GM12878 (cell line): ENCODE measurements at regions not wholly inside any gene's neighbourhood (a gene's known extent, or its start where the extent isn't known, plus 50 kb on each side); places are given as distances from the start of the nearest gene placed in this dataset.

Source experiments
- ATAC-seq: fragments of 200-7000 bp; cut with Tn5 transposase; 3 replicates; pipeline ENCODE4 v1.9.1; 2020; ENCODE audit warnings: mild to moderate bottlenecking, moderate library complexity
- BruUV-seq: library from RNA; stranded (reverse); fragments of 400-500 nt; replicated peaks from 2 replicates; lab custom pipeline; 2021; lab: Mats Ljungman, UMichigan
- CTCF ChIA-PET: fragments of 300-600 bp; sonication (Branson Sonifier 250); formaldehyde crosslinking; extraction: SDS; loops from one replicate; lab custom pipeline; 2021; ENCODE audit warnings: inconsistent platforms; lab: Yijun Ruan, JAX
- POLR2A ChIA-PET: fragments of 350-600 bp; formaldehyde crosslinking; extraction: SDS; loops from one replicate; lab custom pipeline; 2021; ENCODE audit warnings: inconsistent platforms; lab: Charles Lee
- RAD21 ChIA-PET: fragments of 300-600 bp; sonication (Branson Sonifier 250); formaldehyde crosslinking; loops from one replicate; lab custom pipeline; 2023; ENCODE audit warnings: antibody characterized with exemption; ENCODE audit not compliant: unreplicated experiment; lab: Charles Lee
- SMC1A ChIA-PET: fragments of 300-600 bp; sonication (Branson Sonifier 250); formaldehyde crosslinking; loops from one replicate; lab custom pipeline; 2023; ENCODE audit not compliant: unreplicated experiment, uncharacterized antibody; lab: Charles Lee
- DNase-seq: peaks from one replicate; pipeline ENCODE4 v3.0.0-alpha.2; 2011; ENCODE audit warnings: low read depth, low spot score
- FAIRE-seq: peaks from 3 replicates; lab custom pipeline; 2011; peaks lifted over from hg19 to GRCh38; lab: Jason Lieb, UNC
- H2AFZ ChIP-seq: 2 replicates; pipeline ENCODE4 v1.6.0; 2011; ENCODE audit warnings: low read depth, low read length, control low read depth; ENCODE audit not compliant: control insufficient read depth
- H3K27ac ChIP-seq: 2 replicates; pipeline ENCODE4 v1.5.1; 2011; ENCODE audit warnings: control low read depth; ENCODE audit not compliant: control insufficient read depth, insufficient read depth
- H3K27me3 ChIP-seq, 2 experiments: replicated peaks in 1 of 2; 2 replicates each; pipeline versions ENCODE4 v1.6.0 to v1.6.1; 2011; ENCODE audit warnings: low read length in 1 of 2; ENCODE audit not compliant: control insufficient read depth in 2 of 2, insufficient read depth in 2 of 2
- H3K36me3 ChIP-seq, 2 experiments: 2 replicates each; pipeline ENCODE4 v1.5.1; 2011; ENCODE audit warnings: low read length in 1 of 2; ENCODE audit not compliant: control insufficient read depth in 2 of 2, insufficient read depth in 2 of 2
- H3K4me1 ChIP-seq: 2 replicates; pipeline ENCODE4 v1.6.1; 2011; ENCODE audit warnings: mild to moderate bottlenecking, low read length, moderate library complexity, mixed read lengths; ENCODE audit not compliant: control insufficient read depth, insufficient read depth
- H3K4me2 ChIP-seq: 2 replicates; pipeline ENCODE4 v1.6.0; 2011; ENCODE audit warnings: control low read depth; ENCODE audit not compliant: control insufficient read depth, insufficient read depth
- H3K4me3 ChIP-seq: fragments of 200-600 bp; sonication (generic); 2 replicates; pipeline ENCODE4 v1.5.1; 2016
- H3K79me2 ChIP-seq: 2 replicates; pipeline ENCODE4 v1.6.0; 2011; ENCODE audit warnings: low read length; ENCODE audit not compliant: control insufficient read depth, insufficient read depth
- H3K9ac ChIP-seq: 2 replicates; pipeline ENCODE4 v1.8.0; 2011; ENCODE audit warnings: low read length, control low read depth, mixed read lengths; ENCODE audit not compliant: control insufficient read depth, insufficient read depth
- H3K9me3 ChIP-seq: replicated peaks from 3 replicates; pipeline ENCODE4 v1.5.1; 2011; ENCODE audit warnings: mild to moderate bottlenecking, low read length; ENCODE audit not compliant: control insufficient read depth, insufficient read depth
- H4K20me1 ChIP-seq: 2 replicates; pipeline ENCODE4 v1.6.0; 2011; ENCODE audit not compliant: control insufficient read depth, insufficient read depth
- CBX3 ChIP-seq: fragments of 200-600 bp; sonication (generic); IDR thresholded peaks from 2 replicates; pipeline ENCODE4 v1.6.1; 2016; ENCODE audit warnings: low read depth, borderline replicate concordance
- EED ChIP-seq: sonication (generic); IDR thresholded peaks from 2 replicates; pipeline ENCODE4 v1.6.1; 2016; ENCODE audit warnings: antibody characterized with exemption, low read depth
- FOXK2 ChIP-seq: fragments of 450-650 bp; IDR thresholded peaks from 2 replicates; pipeline ENCODE4 v1.6.1; 2017; ENCODE audit warnings: mild to moderate bottlenecking, moderate library complexity
- MTA2 ChIP-seq: fragments of 450-650 bp; IDR thresholded peaks from 2 replicates; pipeline ENCODE4 v1.6.1; 2016; ENCODE audit warnings: low read depth, mild to moderate bottlenecking, moderate library complexity
- MXI1 ChIP-seq: fragments of 150-350 bp; IDR thresholded peaks from 2 replicates; pipeline ENCODE4 v1.6.1; 2011; ENCODE audit warnings: low read depth, mild to moderate bottlenecking, inconsistent platforms, low read length, improper control_type of control experiment
- TBL1XR1 ChIP-seq: IDR thresholded peaks from 2 replicates; pipeline ENCODE4 v1.6.1; 2012; ENCODE audit warnings: low read depth, low read length, improper control_type of control experiment
- YBX1 ChIP-seq: fragments of 450-650 bp; IDR thresholded peaks from 2 replicates; pipeline ENCODE4 v1.6.1; 2016; ENCODE audit warnings: antibody characterized with exemption
- ZBED1 ChIP-seq: IDR thresholded peaks from 2 replicates; pipeline ENCODE4 v1.6.1; 2016; ENCODE audit warnings: borderline replicate concordance
- WGBS: methylation state at CpG from one replicate; pipeline ENCODE4 v1.1.6; 2016; ENCODE audit warnings: low lambda C conversion rate; ENCODE audit not compliant: insufficient replicate concordance, insufficient coverage; ENCODE audit errors: missing lambda C conversion rate; 5-methylcytosine and 5-hydroxymethylcytosine counted together
- in situ Hi-C: fragments of 300-500 bp; cut with MboI; formaldehyde crosslinking; loops from 9 replicates; pipeline ENCODE4 v1.14.3; 2018; ENCODE audit warnings: mixed read lengths
- intact Hi-C: fragments of 100-400 bp; cut with micrococcal nuclease; formaldehyde crosslinking; loops from one replicate; pipeline ENCODE4 v1.14.2; 2022; ENCODE audit not compliant: unreplicated experiment

DNA sequence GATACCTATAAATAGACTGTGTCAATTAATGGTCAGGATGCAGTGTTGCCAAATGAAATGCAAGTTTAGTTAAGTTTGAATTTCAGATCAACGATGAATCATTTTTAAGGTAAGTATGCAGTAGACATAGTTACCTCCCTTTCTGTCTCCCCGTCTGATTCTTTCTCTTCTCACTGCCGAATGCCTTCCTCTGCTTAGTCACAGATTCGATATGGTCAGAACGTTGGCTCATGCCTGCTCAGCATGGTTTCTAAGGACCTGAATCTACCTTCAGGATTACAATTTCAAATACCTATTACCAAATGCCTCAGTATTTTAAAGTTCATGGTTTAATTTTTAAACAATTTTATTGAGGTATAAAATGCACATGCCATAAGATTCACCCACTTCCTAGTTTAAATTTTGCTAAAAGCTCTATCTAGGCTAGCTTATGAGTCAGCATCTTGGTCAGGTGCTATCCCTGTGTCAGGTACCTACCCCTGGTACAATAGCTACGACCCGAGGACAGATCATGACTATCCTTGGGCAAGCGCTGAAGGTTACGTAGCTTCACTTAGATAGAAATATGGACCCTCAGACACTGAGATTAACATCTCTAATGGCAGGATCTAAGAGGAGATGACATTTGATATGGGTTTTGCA lies 78.2 kb upstream of the SPON1 start:
- DNase-seq (no peak), FAIRE-seq (no peak), ATAC-seq (no peak)
- no peaks in the 10 kb centered on the region for H3K36me3 ChIP-seq
- ChIA-PET SMC1A (interaction anchor here (0.7 kb wide), 1 partner anchor 10 kb away, joined by 3 read pairs; no protein-coding TSS in a partner anchor), POLR2A (no interaction called here), CTCF (no interaction called here), RAD21 (no interaction called here)
- TF ChIP-seq TBL1XR1 = no peak
- no peak for TF ChIP-seq EED
- H3K9me3 ChIP-seq = no peaks in the 10 kb centered on the region
- no peak overlapping the region for H3K4me3 ChIP-seq
- no peak overlapping the region for H3K9ac ChIP-seq
- H3K27ac ChIP-seq = no peak overlapping the region
- intact Hi-C loops (no loop called here), in situ Hi-C loops (no loop called here)
- no peaks in the 10 kb centered on the region for H3K27me3 ChIP-seq
- no peak overlapping the region for H2AFZ ChIP-seq
- H3K4me1 ChIP-seq = no peaks in the 10 kb centered on the region
- no TSS peak for BruUV-seq
- H3K4me2 ChIP-seq = no peak overlapping the region
- H3K79me2 ChIP-seq = no peaks in the 10 kb centered on the region
- H4K20me1 ChIP-seq = no peaks in the 10 kb centered on the region
- 49% methylated on average over 9 of the region's 9 CpGs for WGBS

DNA sequence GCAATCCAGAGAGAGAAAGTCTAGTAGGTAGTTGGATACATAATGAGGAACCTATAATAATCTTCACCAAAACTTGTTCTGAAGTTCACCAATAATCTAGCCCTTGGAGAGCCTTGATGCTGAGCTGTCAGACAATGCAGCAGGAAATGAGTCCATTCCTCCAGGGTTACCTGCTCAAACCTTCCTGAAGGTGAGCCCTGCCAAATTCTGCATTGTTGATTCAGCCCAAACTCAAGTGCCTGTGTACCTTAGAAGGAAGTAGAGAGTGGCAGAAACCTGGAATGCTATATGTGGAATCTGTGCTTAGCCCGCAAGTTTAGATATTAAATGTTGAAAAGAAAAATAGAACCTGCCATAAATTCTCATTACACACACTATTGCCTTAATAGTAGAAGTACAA lies 77.4 kb upstream of the SPON1 start:
- in situ Hi-C loops = no loop called here
- DNase-seq = no peak
- TF ChIP-seq MXI1 = no peak
- TF ChIP-seq MTA2 = no peak
- no peak for TF ChIP-seq ZBED1
- no peak for TF ChIP-seq CBX3
- TF ChIP-seq FOXK2 = no peak
- TF ChIP-seq YBX1 = no peak
- TF ChIP-seq, all 136 proteins: peak for 0
- CTCF ChIA-PET = interaction anchor here (0.9 kb wide), 1 partner anchor 94 kb away, joined by 3 read pairs; no protein-coding TSS in a partner anchor
- no peak overlapping the region for H3K27ac ChIP-seq
- H3K4me3 ChIP-seq = no peak overlapping the region
- H3K79me2 ChIP-seq = no peaks in the 10 kb centered on the region
- H3K4me2 ChIP-seq = no peak overlapping the region
- POLR2A ChIA-PET = no interaction called here
- H3K36me3 ChIP-seq = no peaks in the 10 kb centered on the region
- no peaks in the 10 kb centered on the region for H4K20me1 ChIP-seq
- no peak overlapping the region for H2AFZ ChIP-seq
- no peak overlapping the region for H3K9ac ChIP-seq
- no peak for FAIRE-seq
- H3K4me1 ChIP-seq = no peaks in the 10 kb centered on the region
- RAD21 ChIA-PET = no interaction called here
- intact Hi-C loops = no loop called here
- BruUV-seq = no TSS peak
- 64% methylated on average over 1 of the region's 1 CpG for WGBS
- no peak for ATAC-seq
- no peaks in the 10 kb centered on the region for H3K27me3 ChIP-seq
- SMC1A ChIA-PET = no interaction called here
- no peaks in the 10 kb centered on the region for H3K9me3 ChIP-seq
